Heart right ventricle (tissue), 16 donors: ENCODE measurements at regions not wholly inside any gene's neighbourhood (a gene's known extent, or its start where the extent isn't known, plus 50 kb on each side); places are given as distances from the start of the nearest gene placed in this dataset.
"Not testable (repeated sequence)": the region's sequence is repeated elsewhere in the genome, so short reads cannot be mapped to it uniquely, and the experiment has no call there.

ENCODE experiments used
- ATAC-seq, 8 donors: fragments of 200-7000 bp; cut with Tn5 transposase; one replicate each; pipeline ENCODE4 v1.9.1; 2020; ENCODE audit warnings: mild to moderate bottlenecking in 8 of 8, moderate library complexity in 8 of 8, moderate number of reproducible peaks in 1 of 8
- DNase-seq, 2 donors: peaks; one replicate each; pipeline ENCODE4 v3.0.0-alpha.2; 2020
- H3K27ac ChIP-seq, 10 donors: fragments of 200-600 bp; sonication (generic) in 2 of 10; one replicate each; pipeline versions ENCODE4 v1.5.0 to v1.8.0; 2020 to 2022; ENCODE audit warnings: mild to moderate bottlenecking in 3 of 10
- H3K27me3 ChIP-seq, 7 donors: fragments of 200-600 bp; one replicate each; pipeline ENCODE4 v1.8.0; 2021 to 2022; ENCODE audit warnings: mild to moderate bottlenecking in 2 of 7
- H3K36me3 ChIP-seq, 9 donors: fragments of 200-600 bp; sonication (generic) in 1 of 9; one replicate each; pipeline versions ENCODE4 v1.5.0 to v1.8.0; 2020 to 2022; ENCODE audit warnings: mild to moderate bottlenecking in 2 of 9
- H3K4me1 ChIP-seq, 9 donors: fragments of 200-600 bp; sonication (generic) in 1 of 9; one replicate each; pipeline versions ENCODE4 v1.5.0 to v1.8.0; 2020 to 2022; ENCODE audit warnings: mild to moderate bottlenecking in 4 of 9
- H3K4me3 ChIP-seq, 10 donors: fragments of 200-600 bp; sonication (generic) in 2 of 10; one replicate each; pipeline versions ENCODE4 v1.5.0 to v1.8.0; 2020 to 2022; ENCODE audit warnings: mild to moderate bottlenecking in 7 of 10, moderate library complexity in 2 of 10
- H3K9me3 ChIP-seq, 11 donors: fragments of 200-600 bp in 10 of 11; sonication (generic) in 2 of 11; one replicate each; pipeline versions ENCODE4 v1.5.0 to v1.8.0; 2013 to 2022; ENCODE audit warnings: mild to moderate bottlenecking in 2 of 11, control low read depth in 1 of 11, moderate library complexity in 1 of 11
- WGBS, 2 donors: extraction: QIAGEN DNeasy Blood & Tissue Kit; methylation state at CpG; one replicate each; pipeline ENCODE4 v1.1.7; 2013; ENCODE audit warnings: inconsistent platforms in 1 of 2; 5-methylcytosine and 5-hydroxymethylcytosine counted together
- intact Hi-C, 10 donors: fragments of 100-400 bp; cut with DNase I; formaldehyde crosslinking; loops; one replicate each; pipeline versions ENCODE4 v1.11.1 to v1.14.2; 2022
- TF ChIP-seq, protein P1 (sequence below), 9 donors: fragments of 200-600 bp; sonication (generic) in 2 of 9; IDR thresholded peaks; one replicate each; pipeline versions ENCODE4 v1.5.0 to v1.8.0; 2021 to 2022; ENCODE audit warnings: antibody characterized with exemption in 9 of 9, mild to moderate bottlenecking in 5 of 9, moderate library complexity in 1 of 9
- donor health status: Arrhythmogenic right ventricular cardiomyopathy.
- donor health status: ischemic (EF 13 %, LVEDD 7.1; RV severe dilation, severe dysfunction).
- donor health status: healthy with polysubstance abuse.
- donor health status: DM: no; HTN: yes; CAD: no.
- donor health status: DM: no; HTN: no; CAD: no.
- donor health status: ischemic (EF 25% LVEDD 6.9; RV normal size, moderate dysfunction).
- donor health status: ischemic (EF 25% LVEDD 5.7; RV mildly dilated, moderate dysfunction).
- donor health status: healthy.
- donor health status: DM: yes; HTN: yes; CAD: no.
- donor health status: Ischemic cardiomyopathy.
- donor health status: ischemic (EF 35%, LVEDD 5.7; RV mildly dilated, moderate dysfunction).
- donor health status: nonischemic (EF 11% LVEDD 7.7; RV severe dilation, severe dysfunction).
- donor health status: DM: yes; HTN: yes; CAD: no.
- donor health status: PGD.
- donor health status: ischemic (EF 29% LVEDD 5.4; RV normal size, mild dysfunction).
- donor health status: nonischemic (EF 23%, LVEDD 6.1; RV moderate dilation, normal function).

DNA sequence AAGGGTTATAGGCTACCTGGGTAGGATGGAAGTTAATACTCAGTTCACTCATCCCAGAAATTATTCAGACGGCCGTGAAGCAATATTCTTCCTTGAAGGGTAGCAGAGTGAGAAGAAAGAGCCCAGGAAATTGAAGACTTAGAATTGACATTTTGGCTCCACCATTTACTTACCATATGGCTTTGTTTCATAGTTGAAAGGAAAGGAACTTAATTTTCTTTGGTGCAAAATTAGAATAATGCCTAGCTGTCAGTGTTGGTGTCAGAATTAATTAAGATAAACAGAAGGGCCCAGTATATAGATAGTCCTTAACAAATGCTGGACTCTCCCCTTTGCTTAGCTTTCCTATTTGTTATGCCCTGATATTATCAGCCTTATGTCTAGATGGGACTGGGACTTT is 263.2 kb downstream of the KCNJ3 start:
- peaks cover 0 to 4% (median 0%) of the 10 kb centered on the region in 11 donors for H3K9me3 ChIP-seq
- no peaks in the 10 kb centered on the region for H3K36me3 ChIP-seq
- no peaks in the 10 kb centered on the region for H3K4me1 ChIP-seq
- H3K27ac ChIP-seq: no peak overlapping the region
- DNase-seq (no peak), ATAC-seq (no peak)
- TF ChIP-seq, protein P1, sequence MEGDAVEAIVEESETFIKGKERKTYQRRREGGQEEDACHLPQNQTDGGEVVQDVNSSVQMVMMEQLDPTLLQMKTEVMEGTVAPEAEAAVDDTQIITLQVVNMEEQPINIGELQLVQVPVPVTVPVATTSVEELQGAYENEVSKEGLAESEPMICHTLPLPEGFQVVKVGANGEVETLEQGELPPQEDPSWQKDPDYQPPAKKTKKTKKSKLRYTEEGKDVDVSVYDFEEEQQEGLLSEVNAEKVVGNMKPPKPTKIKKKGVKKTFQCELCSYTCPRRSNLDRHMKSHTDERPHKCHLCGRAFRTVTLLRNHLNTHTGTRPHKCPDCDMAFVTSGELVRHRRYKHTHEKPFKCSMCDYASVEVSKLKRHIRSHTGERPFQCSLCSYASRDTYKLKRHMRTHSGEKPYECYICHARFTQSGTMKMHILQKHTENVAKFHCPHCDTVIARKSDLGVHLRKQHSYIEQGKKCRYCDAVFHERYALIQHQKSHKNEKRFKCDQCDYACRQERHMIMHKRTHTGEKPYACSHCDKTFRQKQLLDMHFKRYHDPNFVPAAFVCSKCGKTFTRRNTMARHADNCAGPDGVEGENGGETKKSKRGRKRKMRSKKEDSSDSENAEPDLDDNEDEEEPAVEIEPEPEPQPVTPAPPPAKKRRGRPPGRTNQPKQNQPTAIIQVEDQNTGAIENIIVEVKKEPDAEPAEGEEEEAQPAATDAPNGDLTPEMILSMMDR (IDR thresholded peaks at IDR 0.05): no peak
- no peak overlapping the region for H3K4me3 ChIP-seq
- H3K27me3 ChIP-seq: no peaks in the 10 kb centered on the region
- 84 to 91% methylated on average over 2 of the region's 2 CpGs for WGBS, 2 donors
- intact Hi-C loops: no loop called here

DNA sequence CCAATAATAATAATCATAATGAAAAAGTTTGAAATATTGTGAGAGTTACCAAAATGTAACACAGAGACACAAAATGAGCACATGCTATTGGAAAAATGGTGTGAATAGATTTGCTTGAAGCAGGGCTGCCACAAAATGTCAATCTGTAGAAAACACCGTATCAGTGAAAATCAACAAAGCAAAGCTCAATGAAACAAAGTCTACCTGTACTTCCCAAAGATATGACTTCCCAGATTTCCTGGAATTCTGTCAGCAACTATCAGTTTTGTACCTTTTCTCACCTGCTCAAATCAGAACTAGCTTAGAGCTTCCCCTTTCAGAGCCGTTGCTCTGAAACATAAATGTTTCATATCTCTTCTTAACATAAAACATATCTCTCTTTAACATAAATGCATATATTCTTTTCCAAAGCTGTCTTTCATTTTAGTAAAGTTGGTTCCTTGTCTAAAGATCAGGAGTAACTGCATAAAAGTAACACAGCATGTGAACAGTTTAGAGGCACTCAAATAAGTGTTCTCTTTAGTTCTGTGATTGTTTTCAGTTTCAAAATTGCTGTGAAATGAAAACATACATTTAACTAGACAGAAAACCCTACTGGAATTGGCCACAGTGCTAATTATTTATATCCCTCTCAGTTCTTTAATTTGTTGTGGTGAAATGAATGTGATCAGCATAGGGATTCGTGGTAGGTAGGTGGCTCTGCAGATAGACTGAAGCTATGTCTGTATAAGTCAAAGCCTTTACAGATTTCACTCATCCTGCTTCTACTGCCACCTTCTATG is 262.5 kb downstream of the KCNJ3 start:
- TF ChIP-seq, protein P1 (IDR thresholded peaks at IDR 0.05): no peak
- intact Hi-C loops: no loop called here
- Histone ChIP-seq H3K4me1 (no peaks in the 10 kb centered on the region), H3K36me3 (no peaks in the 10 kb centered on the region), H3K4me3 (no peak overlapping the region), H3K27ac (no peak overlapping the region), H3K9me3 (peaks cover 0 to 4% (median 0%) of the 10 kb centered on the region in 11 donors), H3K27me3 (no peaks in the 10 kb centered on the region)
- no peak for ATAC-seq
- no peak for DNase-seq
- WGBS, 2 donors: 80% methylated on average over 3 of the region's 3 CpGs

DNA sequence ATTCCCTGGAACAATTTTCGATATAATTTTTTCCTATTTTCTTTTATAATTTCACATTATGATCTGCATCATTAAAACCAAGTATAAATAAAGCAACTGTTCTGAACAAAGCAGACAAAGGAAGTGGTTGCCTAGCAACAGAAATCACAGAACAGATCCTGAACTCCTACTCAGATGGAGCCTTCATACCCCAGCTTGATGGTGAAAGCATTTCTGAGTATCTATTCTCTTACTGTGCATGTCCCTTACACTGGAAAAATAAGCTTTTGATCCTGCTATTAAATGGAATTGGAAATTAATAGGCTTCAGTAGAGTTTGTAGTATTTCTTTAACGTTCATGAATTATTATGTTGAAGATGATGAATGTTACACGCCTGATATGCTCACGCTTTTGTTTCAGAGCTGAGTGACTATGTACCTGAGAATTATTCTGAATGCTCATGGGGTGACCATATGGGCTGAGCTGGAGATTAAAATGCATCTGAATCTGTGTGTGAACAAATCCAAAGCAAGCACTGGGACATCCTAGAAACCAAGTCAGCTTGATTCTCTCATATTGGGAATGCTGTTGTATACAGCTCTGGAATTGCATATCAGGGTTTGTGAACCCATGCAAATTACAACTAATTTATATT is 254.0 kb downstream of the KCNJ3 start:
- Histone ChIP-seq H3K27ac (no peak overlapping the region), H3K27me3 (no peaks in the 10 kb centered on the region), H3K4me3 (no peak overlapping the region), H3K9me3 (peaks cover 0 to 4% (median 0%) of the 10 kb centered on the region in 11 donors), H3K4me1 (no peaks in the 10 kb centered on the region), H3K36me3 (no peaks in the 10 kb centered on the region)
- intact Hi-C loops: no loop called here
- WGBS, 2 donors: 64 to 67% methylated on average over 4 of the region's 4 CpGs
- ATAC-seq (no peak), DNase-seq (no peak)
- TF ChIP-seq, protein P1 (IDR thresholded peaks at IDR 0.05): no peak

DNA sequence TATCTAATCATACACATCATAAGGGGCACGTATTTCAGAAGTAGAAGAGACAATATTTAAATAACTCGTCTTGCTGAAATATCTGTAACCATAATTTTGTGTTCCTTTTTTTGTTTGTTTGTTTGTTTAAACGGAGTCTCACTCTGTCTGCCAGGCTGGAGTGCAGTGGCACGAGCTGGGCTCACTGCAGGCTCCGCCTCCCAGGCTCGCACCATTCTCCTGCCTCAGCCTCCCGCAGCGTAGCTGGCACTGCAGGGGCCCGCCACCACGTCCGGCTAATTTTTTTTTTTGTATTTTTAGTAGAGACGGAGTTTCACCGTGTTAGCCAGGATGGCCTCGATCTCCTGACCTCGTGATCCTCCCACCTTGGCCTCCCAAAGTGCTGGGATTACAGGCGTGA is 248.9 kb downstream of the KCNJ3 start:
- ATAC-seq, H3K9me3 ChIP-seq, H3K27ac ChIP-seq, intact Hi-C loops, H3K4me3 ChIP-seq, H3K36me3 ChIP-seq, H3K27me3 ChIP-seq, H3K4me1 ChIP-seq, DNase-seq: not testable (repeated sequence)
- WGBS, 2 donors: 90 to 91% methylated on average over 16 of the region's 16 CpGs

DNA sequence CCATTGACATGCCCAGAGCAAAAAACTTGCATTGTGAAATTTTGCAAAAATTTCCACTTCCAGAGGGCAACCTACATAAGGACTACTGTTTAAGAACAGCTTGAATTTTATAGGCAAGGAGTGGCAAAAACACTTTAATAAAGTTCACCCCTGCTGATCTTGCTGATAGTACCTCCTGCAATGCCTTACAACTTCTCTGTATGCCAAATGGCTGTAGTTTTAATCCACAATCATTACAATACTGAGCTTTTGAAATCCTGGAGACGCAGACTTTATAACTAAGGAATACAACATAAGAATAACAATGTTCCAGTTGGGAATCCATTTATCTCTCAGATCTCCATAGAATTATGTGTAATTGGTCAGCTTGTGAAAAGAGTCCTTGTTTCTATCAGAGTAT is 247.5 kb downstream of the KCNJ3 start:
- WGBS, 2 donors: 81 to 82% methylated on average over 1 of the region's 1 CpG
- Histone ChIP-seq H3K36me3 (no peaks in the 10 kb centered on the region), H3K27me3 (no peaks in the 10 kb centered on the region), H3K9me3 (no peaks in the 10 kb centered on the region), H3K27ac (no peak overlapping the region), H3K4me1 (no peaks in the 10 kb centered on the region), H3K4me3 (no peak overlapping the region)
- intact Hi-C loops: no loop called here
- DNase-seq: no peak
- ATAC-seq: no peak
- TF ChIP-seq, protein P1 (IDR thresholded peaks at IDR 0.05): no peak
